ENCODE measurements at regions not wholly inside any gene's neighbourhood (a gene's known extent, or its start where the extent isn't known, plus 50 kb on each side); places are given as distances from the start of the nearest gene placed in this dataset.

DNA sequence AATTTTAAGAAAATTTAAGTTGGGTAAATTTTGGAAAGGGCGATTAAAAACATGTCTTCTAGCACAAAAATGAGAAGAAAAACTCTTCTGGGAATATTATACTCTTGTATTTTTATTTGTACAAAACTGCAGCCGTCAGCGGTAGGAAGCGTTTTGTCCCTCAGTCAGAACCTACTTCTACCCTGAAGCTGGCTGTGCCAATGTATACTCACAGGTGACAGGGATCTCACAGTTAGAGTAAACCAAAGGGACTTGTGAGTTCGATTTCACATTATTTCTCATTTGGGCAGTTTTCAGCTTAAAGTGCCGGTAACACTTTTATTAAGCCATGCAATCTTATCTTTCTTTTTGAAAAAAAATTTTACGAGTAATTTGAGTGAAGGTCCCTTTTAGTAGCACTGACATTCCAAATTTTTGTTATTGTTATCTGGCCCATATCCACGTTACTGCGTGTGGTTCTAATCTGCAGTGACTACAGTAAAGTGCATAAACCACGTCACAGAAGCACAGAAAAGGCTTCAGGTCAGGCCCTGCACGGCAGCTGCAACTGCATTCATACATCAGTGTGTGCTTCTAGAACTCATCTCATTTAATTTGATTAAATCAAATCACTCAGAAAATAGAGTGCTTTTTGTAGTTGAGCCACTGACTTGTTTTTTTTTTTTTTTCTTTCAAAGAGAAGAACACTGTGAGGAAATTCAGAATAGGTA is 387.3 kb downstream of the LIG4 start:
- Mint-ChIP-seq H3K27me3 (no peaks in the 10 kb centered on the region), H3K36me3 (no peaks in the 10 kb centered on the region), H3K4me3 (no peak overlapping the region), H3K27ac (no peak overlapping the region), H3K4me1 (no peaks in the 10 kb centered on the region), H3K9me3 (peaks cover 13% of the 10 kb centered on the region)
- no peak for ATAC-seq

DNA sequence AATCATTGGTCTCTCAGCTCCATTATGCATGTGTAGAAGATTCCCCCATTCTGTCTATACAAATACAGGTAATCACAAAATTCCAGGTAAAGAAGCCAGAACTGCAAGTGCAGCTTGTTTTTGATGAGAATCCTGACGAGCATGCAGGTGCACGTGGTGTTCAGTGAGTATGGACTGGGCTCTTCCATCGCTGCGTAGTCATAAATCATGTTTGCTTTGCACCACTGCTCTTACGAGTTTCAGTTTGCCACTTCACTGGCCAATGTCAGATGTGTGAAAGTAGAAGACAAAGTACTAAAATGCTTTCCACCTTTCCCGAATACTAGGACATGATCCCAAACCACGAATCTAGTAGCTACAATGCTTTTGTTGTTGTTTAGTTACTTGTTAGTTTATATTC is 390.7 kb downstream of the LIG4 start:
- Mint-ChIP-seq H3K36me3 (no peaks in the 10 kb centered on the region), H3K27ac (no peak overlapping the region), H3K4me1 (no peaks in the 10 kb centered on the region), H3K27me3 (no peaks in the 10 kb centered on the region), H3K9me3 (peaks cover 4% of the 10 kb centered on the region), H3K4me3 (no peak overlapping the region)
- ATAC-seq, result no peak

DNA sequence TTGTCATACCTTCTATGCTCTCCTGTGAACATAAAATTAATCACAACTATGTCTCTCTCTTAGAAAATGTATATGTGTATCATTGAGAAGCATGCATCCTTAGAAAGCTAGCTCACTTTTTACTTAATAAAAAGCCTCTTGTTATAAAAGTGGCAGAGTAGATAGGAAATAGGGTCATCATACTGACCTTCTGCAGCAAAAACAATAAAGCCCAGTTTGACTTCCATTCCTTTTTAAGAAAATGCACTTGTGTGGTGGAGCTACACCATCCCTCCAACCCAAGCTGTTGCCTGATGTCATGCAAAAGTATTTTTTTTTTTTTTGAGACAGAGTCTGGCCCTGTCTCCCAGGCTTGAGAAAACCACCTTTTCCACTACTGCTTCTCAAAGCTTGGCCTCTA is 393.3 kb downstream of the LIG4 start:
- Mint-ChIP-seq H3K4me3 (no peak overlapping the region), H3K4me1 (no peaks in the 10 kb centered on the region), H3K27me3 (no peaks in the 10 kb centered on the region), H3K36me3 (no peaks in the 10 kb centered on the region), H3K27ac (no peak overlapping the region), H3K9me3 (peaks cover 12% of the 10 kb centered on the region)
- no peak for ATAC-seq

DNA sequence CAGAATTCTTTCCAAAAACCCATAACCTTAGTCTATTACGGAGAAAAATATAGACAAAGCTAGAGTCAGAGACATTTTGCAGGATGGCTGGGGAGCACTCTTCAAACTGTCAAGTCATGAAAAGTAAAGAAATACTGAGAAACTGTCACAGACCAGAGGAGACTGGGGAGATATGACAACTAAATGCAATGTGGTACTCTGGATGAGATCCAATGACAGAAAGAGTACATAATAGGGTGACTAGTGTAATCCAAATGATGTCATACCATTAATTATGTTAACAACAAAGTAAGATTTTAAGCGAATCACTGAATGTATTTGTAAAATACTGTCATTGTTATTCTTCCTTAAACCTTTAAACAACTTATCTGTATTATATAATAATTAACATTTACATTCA is 393.8 kb downstream of the LIG4 start:
- H3K27me3 Mint-ChIP-seq, result no peaks in the 10 kb centered on the region
- no peak overlapping the region for H3K4me3 Mint-ChIP-seq
- no peaks in the 10 kb centered on the region for H3K36me3 Mint-ChIP-seq
- no peak overlapping the region for H3K27ac Mint-ChIP-seq
- H3K4me1 Mint-ChIP-seq, result no peaks in the 10 kb centered on the region
- H3K9me3 Mint-ChIP-seq, result peaks cover 12% of the 10 kb centered on the region
- no peak for ATAC-seq

DNA sequence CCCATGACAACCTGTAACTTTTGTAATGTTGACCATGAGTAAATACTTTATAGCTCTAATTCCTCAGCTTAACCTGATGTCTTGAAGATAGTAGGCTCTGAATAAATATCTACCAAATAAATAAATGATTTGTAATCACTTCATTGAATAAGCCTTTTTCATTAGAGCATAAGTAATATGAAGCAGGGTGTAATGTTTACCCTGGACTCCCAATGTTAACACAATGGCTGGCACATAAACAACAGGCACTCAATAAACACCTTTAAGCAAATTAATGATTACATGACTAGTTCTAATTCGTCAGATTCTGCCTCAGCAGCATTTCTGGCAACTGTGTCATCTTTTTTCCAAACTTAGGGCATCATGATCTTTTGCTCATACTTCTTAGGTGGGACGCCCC is 396.3 kb downstream of the LIG4 start:
- Mint-ChIP-seq H3K9me3 (peaks cover 9% of the 10 kb centered on the region), H3K4me1 (no peaks in the 10 kb centered on the region), H3K27me3 (no peaks in the 10 kb centered on the region), H3K27ac (no peak overlapping the region), H3K4me3 (no peak overlapping the region), H3K36me3 (no peaks in the 10 kb centered on the region)
- no peak for ATAC-seq

DNA sequence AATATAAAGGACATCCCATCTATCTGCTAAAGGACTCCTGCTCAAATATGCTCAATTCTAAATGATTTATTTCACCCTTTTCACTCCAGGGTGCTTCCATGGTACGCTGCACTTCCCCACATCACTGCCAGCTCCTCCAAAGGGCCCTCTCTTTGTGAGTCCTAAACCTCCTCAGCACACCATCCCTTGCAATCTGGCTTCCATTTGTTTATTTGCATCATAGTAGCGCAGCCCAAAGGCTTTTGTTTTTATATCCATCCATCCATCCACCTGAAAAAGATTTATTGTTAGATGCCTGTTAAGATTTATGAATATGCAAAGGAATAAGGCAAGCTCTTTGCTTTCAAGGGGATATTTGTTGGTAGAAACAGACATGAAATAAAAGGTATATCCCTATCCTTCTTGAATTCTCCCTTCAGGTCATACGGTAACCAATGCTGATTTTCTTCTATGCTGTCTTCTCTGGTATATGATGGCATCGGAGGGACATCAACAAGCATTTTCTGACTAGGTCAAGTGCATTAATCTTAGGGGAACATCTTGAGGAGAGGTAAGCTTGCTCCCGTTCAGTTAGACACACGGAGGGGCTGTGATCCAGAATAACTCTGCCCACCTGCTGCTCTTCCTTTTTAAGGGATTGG is 397.6 kb downstream of the LIG4 start:
- no peak for ATAC-seq
- H3K27me3 Mint-ChIP-seq, result no peaks in the 10 kb centered on the region
- no peak overlapping the region for H3K4me3 Mint-ChIP-seq
- H3K9me3 Mint-ChIP-seq, result peaks cover 9% of the 10 kb centered on the region
- no peak overlapping the region for H3K27ac Mint-ChIP-seq
- no peaks in the 10 kb centered on the region for H3K36me3 Mint-ChIP-seq
- H3K4me1 Mint-ChIP-seq, result no peaks in the 10 kb centered on the region

DNA sequence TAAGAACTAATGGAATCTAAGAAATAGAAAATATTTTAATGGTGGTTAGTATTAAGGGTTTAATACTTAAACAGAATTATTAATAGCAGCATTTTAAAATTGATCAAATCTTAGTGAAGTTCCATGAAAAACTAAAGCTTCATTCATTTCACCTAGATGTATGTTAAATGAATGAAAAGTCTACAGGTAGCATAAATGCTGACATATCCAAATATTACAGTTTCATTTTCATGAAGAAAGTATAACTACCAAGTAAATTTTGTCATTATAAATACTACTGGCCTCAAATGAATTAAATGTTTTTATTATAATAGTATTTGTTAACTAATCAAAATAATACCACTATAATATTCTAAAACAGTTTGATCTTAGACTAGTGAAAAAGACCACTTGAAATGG is 403.3 kb downstream of the LIG4 start:
- no peak for ATAC-seq
- Mint-ChIP-seq H3K4me3 (no peak overlapping the region), H3K9me3 (no peaks in the 10 kb centered on the region), H3K27me3 (no peaks in the 10 kb centered on the region), H3K4me1 (no peaks in the 10 kb centered on the region), H3K36me3 (no peaks in the 10 kb centered on the region), H3K27ac (no peak overlapping the region)

DNA sequence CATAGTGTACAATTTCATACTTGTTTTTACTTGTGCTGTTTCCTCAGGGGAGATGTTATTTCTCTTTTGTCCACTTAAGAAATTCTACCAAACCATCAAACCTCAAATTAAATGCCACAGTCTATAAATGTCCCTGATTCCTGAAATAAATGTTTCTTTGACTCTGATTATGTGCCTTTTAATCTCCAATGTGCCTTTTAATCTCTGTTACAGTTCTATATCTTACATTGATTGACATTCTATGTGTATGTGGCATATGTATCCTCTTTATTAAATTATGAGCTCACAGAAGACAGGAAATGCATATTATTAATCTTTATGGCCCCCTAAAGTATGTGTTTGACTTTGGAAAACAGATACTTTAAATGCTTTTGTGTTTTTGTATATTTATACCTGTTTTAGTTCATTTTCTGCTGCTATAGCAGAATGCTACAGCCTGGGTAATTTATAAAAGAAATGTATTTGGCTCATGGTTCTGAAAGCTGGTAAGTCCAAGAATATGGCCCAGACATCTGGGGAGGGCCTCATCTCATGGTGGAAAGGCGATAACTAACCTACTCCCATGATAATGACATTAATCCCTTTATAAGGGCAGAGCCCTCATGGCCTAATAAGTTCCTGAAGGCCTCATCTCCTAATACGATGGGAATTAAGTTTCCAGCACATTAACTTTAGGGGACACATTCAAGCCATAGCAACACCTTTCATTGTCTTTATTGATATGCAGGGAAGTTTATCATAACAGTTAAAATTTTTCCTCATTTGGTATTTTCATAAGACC is 403.9 kb downstream of the LIG4 start:
- H3K27me3 Mint-ChIP-seq, result no peaks in the 10 kb centered on the region
- H3K4me3 Mint-ChIP-seq, result no peak overlapping the region
- no peaks in the 10 kb centered on the region for H3K4me1 Mint-ChIP-seq
- no peak for ATAC-seq
- no peak overlapping the region for H3K27ac Mint-ChIP-seq
- no peaks in the 10 kb centered on the region for H3K9me3 Mint-ChIP-seq
- H3K36me3 Mint-ChIP-seq, result no peaks in the 10 kb centered on the region

DNA sequence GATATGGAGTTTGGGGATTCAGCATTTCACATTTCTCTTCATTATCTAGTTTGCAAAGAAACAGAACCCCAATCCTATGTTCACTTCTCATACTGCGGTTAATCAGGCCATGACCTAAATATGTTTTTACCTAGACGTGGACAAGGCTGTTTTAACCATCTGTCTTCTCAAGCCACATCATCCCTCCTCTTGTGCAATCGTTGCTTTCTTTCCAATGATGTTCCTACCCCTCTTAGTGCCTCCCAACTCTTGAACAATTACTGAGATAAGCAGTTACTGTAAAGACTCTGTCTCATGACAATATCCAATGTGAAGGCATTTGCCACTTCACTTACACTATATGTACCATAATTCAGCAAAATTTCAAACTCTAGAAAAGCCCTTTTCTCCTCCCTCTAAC is 406.2 kb downstream of the LIG4 start:
- Mint-ChIP-seq H3K9me3 (peaks cover 2% of the 10 kb centered on the region), H3K36me3 (no peaks in the 10 kb centered on the region), H3K4me3 (no peak overlapping the region), H3K4me1 (no peaks in the 10 kb centered on the region), H3K27ac (no peak overlapping the region), H3K27me3 (no peaks in the 10 kb centered on the region)
- ATAC-seq, result no peak

DNA sequence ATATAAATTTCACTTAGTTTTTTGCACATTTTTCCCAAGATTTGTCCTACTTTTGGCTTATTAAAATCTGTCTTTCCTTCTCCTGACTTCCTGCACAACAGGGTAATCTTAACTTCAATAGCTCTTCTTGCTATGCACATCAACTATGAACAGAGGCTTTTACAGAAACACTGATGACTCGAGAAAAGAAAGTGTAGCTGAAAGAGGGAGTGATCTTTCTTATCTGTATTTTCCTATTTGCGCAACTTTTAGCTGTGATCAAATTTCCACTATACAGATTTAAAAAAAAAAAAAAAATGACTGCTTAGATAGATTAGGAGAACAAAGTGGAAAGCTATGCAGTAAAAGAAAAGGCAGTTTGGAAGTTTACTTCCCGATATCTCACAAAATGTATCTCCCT is 406.9 kb downstream of the LIG4 start:
- no peak for ATAC-seq
- H3K4me3 Mint-ChIP-seq, result no peak overlapping the region
- peaks cover 2% of the 10 kb centered on the region for H3K9me3 Mint-ChIP-seq
- no peak overlapping the region for H3K27ac Mint-ChIP-seq
- no peaks in the 10 kb centered on the region for H3K27me3 Mint-ChIP-seq
- no peaks in the 10 kb centered on the region for H3K36me3 Mint-ChIP-seq
- H3K4me1 Mint-ChIP-seq, result no peaks in the 10 kb centered on the region

DNA sequence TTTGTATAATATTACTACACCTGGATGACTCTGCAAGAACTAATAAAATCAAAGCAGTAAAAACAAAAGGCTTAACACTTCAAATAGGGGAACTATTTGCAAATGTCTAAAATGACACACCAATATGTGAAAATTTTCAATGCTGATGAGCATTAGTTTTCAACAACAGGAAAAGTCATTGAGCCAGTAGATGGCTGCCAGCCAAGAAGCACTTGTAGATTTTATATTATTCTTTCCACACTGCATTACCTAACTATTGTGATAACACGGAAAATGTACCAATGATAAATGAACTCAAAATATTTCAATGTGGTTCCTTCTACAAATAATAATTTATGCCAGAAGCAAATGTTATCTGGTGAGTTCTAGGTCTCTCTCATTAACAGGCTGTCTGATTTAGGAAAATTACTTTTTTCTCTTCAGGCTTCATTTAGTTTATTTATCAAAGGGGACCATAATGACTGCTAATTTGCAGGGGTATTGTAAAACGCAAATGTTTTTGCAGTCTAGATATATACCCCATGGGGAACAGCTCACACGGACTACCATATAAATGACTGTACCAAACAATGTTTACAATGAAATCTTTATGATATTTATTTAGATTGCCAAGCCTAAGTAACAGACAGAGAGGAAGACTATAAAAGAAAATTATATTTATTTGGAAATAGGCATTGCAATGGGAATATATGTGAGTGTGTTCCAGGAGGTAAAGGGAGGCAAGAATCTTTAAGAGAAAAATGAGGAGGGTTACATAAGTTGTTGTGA is 407.8 kb downstream of the LIG4 start:
- H3K9me3 Mint-ChIP-seq, result peaks cover 2% of the 10 kb centered on the region
- no peaks in the 10 kb centered on the region for H3K27me3 Mint-ChIP-seq
- no peaks in the 10 kb centered on the region for H3K4me1 Mint-ChIP-seq
- no peak for ATAC-seq
- H3K27ac Mint-ChIP-seq, result no peak overlapping the region
- no peak overlapping the region for H3K4me3 Mint-ChIP-seq
- no peaks in the 10 kb centered on the region for H3K36me3 Mint-ChIP-seq

DNA sequence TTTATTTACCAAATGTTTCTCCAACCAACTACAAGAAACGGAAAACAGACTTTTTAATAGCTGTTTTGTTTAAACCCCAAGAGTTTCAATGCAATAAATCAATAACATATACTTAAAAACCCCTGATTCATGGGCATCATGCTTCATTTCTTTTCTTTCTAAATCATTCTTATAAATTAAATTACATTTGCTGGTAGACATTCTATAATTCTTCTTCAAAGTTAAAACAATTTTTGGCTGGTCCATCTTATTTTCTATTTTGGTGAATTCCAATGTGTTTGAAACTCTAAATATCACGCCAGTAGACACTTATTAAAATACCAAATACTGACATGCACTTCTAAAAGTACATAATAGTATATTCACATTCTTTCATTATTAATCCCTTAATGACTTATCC is 408.6 kb downstream of the LIG4 start:
- H3K4me3 Mint-ChIP-seq, result no peak overlapping the region
- no peaks in the 10 kb centered on the region for H3K27me3 Mint-ChIP-seq
- H3K36me3 Mint-ChIP-seq, result no peaks in the 10 kb centered on the region
- H3K9me3 Mint-ChIP-seq, result peaks cover 2% of the 10 kb centered on the region
- no peaks in the 10 kb centered on the region for H3K4me1 Mint-ChIP-seq
- no peak overlapping the region for H3K27ac Mint-ChIP-seq
- ATAC-seq, result no peak

DNA sequence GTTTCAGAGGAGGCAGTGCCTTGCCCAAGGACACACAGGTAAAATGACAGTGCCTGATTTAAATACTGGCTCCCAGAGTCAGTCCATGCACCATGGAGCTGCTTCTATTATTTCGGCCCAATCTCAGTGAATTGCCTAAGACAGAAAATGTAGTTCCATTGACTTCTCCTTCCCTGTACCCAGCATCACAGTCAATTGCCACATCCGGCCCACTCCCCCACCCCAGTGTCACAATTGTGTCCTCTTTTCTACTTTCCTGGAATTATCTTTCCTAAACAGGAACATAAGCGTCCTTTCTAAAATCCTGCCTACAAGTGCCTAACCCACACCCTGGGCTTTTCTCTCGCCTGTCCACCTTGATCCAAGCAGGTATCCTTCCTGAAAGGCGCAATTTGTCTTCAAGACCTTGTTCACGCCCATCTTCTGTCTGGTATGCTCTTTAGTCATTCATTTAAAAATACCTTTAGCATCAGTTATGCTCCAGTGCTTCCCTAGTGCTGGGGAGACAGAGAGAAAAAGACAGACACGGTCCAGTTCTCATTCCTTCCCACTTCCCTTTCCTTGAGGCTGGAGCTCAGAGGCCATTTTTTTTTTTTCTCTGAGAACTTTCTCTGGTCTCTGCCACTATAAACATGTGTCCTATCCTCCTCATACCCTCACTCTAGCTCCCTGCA is 411.4 kb downstream of the LIG4 start:
- ATAC-seq, result no peak
- Mint-ChIP-seq H3K9me3 (peaks cover 2% of the 10 kb centered on the region), H3K27me3 (no peaks in the 10 kb centered on the region), H3K4me3 (no peak overlapping the region), H3K27ac (no peak overlapping the region), H3K4me1 (no peaks in the 10 kb centered on the region), H3K36me3 (no peaks in the 10 kb centered on the region)

DNA sequence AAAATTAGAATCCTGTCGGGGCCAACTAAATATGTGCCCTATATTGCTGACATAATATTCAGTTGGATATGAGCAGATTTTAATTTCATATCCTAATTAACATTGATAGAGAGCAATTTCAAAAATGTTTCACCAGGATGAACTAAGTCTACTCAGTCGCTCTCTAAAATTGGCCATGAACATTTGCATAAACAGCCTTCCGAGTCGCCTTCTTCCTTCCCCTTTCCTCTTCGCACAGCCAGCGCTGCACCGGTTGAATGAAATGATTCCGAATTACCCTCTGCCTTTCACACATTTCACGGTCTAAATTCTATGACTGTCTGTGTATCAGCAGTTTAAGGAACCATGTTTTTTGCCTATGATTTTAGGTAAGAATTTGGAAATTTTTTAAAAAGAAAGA is 413.7 kb downstream of the LIG4 start:
- H3K27ac Mint-ChIP-seq, result no peak overlapping the region
- no peaks in the 10 kb centered on the region for H3K27me3 Mint-ChIP-seq
- H3K9me3 Mint-ChIP-seq, result peaks cover 8% of the 10 kb centered on the region
- no peak for ATAC-seq
- H3K4me3 Mint-ChIP-seq, result no peak overlapping the region
- no peaks in the 10 kb centered on the region for H3K4me1 Mint-ChIP-seq
- H3K36me3 Mint-ChIP-seq, result no peaks in the 10 kb centered on the region

DNA sequence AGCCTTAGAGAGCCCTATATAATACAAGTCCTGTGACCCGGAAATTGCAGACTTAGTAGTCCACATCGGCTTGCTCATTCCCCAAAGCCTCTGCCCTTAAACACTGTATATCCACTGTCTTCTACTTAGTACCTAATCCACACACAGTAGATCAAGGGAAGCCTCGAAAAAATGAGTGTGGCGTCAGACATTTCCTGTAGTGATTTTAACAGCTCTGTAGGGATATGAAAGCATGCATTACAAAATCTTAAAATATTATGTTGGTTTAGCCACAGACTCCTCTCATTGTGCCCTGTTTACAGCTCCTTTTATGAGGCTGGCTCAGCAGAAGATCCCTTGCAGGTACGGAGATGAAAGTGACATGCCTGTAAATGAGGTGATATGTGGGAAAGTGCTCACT is 416.3 kb downstream of the LIG4 start:
- H3K4me1 Mint-ChIP-seq, result no peaks in the 10 kb centered on the region
- H3K27me3 Mint-ChIP-seq, result no peaks in the 10 kb centered on the region
- no peaks in the 10 kb centered on the region for H3K36me3 Mint-ChIP-seq
- ATAC-seq, result no peak
- no peak overlapping the region for H3K4me3 Mint-ChIP-seq
- H3K27ac Mint-ChIP-seq, result no peak overlapping the region
- H3K9me3 Mint-ChIP-seq, result peaks cover 8% of the 10 kb centered on the region
